ENCODE measurements at regions not wholly inside any gene's neighbourhood (a gene's known extent, or its start where the extent isn't known, plus 50 kb on each side); places are given as distances from the start of the nearest gene placed in this dataset.

DNA sequence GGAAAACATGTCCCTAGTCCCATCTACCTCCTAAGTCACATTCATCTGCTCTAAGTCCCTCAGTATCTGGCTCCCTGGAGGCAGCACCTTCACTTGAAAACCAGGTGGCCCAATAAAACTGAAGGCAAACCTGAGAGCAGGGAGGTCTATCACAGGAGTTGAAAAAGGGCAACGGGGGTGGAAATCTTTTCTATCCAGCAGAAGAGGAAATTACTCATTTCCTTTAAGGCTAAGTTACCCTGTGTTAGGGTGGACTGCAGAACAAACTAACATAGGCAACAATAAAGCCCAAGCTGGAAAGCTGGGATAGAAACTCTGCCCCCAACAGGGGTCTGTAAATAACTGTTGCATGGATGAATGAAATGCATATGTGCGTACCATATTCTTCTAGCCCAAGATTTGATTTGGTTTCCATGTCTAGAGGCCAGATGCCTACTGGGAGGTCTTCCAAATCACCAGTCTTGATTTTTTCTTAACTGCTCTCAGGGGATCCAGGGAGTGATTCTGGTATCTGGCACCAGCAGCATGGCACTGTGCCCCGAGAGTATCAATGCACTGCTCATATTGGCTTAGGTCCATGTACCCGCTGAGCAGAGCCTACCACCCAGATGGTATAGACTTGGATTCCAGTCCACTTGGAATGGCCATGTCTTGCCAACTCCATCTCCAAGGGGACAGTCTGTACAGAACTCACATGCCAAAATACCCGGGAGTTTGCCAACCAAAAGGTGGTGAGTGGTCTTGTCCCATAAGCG, 350.0 kb upstream of the NCAM1 start:
- TF ChIP-seq POLR2A (IDR thresholded peaks at IDR 0.05): no peak
- TF ChIP-seq, protein P1, sequence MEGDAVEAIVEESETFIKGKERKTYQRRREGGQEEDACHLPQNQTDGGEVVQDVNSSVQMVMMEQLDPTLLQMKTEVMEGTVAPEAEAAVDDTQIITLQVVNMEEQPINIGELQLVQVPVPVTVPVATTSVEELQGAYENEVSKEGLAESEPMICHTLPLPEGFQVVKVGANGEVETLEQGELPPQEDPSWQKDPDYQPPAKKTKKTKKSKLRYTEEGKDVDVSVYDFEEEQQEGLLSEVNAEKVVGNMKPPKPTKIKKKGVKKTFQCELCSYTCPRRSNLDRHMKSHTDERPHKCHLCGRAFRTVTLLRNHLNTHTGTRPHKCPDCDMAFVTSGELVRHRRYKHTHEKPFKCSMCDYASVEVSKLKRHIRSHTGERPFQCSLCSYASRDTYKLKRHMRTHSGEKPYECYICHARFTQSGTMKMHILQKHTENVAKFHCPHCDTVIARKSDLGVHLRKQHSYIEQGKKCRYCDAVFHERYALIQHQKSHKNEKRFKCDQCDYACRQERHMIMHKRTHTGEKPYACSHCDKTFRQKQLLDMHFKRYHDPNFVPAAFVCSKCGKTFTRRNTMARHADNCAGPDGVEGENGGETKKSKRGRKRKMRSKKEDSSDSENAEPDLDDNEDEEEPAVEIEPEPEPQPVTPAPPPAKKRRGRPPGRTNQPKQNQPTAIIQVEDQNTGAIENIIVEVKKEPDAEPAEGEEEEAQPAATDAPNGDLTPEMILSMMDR (IDR thresholded peaks at IDR 0.05): no peak
- no peak for TF ChIP-seq EP300 (IDR thresholded peaks at IDR 0.05)
